ENCODE measurements at regions not wholly inside any gene's neighbourhood (a gene's known extent, or its start where the extent isn't known, plus 50 kb on each side); places are given as distances from the start of the nearest gene placed in this dataset.
A peak's percentile ranks its signal among the peaks of the same experiment; 100 is the strongest.

DNA sequence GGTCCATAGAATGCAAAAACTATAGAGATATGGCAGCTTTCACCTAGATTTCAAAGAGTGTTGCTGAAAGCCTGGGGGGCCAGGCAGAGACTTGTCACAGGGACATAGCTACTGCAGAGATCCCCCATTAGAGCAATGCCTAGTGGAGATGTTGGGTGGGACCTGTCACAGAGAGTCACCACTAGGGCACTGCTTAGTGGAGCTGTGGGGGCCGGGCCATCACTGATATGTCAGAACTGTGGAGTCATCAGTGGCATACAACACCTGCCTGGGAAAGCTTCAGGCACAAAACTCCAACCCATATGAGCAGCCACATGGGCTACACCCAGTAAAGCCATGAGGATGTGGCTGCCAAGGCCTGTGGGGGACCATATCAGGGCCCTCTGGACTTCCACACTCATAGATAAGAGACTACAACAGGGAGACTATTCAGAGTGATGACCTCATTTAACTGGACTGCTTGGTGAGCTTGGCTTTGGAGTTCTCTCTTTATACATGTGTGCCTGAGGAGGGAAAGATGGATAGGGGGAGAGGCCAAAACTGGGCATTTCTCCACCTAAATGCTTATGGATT is 176.3 kb downstream of the ZNF621 start:
- Histone ChIP-seq H3K27ac (no peak overlapping the region), H3K27me3 (no peaks in the 10 kb centered on the region), H3K36me3 (no peaks in the 10 kb centered on the region), H3K4me1 (no peaks in the 10 kb centered on the region), H3K4me3 (no peak overlapping the region), H3K9me3 (no peaks in the 10 kb centered on the region)
- no peak for DNase-seq (ENCODE audit: low spot score in 2 of 2)
- TF ChIP-seq POLR2AphosphoS5 (IDR thresholded peaks at IDR 0.05) (no peak), POLR2A (IDR thresholded peaks at IDR 0.05) (no peak)
- TF ChIP-seq, protein P1, sequence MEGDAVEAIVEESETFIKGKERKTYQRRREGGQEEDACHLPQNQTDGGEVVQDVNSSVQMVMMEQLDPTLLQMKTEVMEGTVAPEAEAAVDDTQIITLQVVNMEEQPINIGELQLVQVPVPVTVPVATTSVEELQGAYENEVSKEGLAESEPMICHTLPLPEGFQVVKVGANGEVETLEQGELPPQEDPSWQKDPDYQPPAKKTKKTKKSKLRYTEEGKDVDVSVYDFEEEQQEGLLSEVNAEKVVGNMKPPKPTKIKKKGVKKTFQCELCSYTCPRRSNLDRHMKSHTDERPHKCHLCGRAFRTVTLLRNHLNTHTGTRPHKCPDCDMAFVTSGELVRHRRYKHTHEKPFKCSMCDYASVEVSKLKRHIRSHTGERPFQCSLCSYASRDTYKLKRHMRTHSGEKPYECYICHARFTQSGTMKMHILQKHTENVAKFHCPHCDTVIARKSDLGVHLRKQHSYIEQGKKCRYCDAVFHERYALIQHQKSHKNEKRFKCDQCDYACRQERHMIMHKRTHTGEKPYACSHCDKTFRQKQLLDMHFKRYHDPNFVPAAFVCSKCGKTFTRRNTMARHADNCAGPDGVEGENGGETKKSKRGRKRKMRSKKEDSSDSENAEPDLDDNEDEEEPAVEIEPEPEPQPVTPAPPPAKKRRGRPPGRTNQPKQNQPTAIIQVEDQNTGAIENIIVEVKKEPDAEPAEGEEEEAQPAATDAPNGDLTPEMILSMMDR (IDR thresholded peaks at IDR 0.05), result no peak
- intact Hi-C loops (cut with DNase I; ENCODE audit: low total_unique reads), result no loop called here

DNA sequence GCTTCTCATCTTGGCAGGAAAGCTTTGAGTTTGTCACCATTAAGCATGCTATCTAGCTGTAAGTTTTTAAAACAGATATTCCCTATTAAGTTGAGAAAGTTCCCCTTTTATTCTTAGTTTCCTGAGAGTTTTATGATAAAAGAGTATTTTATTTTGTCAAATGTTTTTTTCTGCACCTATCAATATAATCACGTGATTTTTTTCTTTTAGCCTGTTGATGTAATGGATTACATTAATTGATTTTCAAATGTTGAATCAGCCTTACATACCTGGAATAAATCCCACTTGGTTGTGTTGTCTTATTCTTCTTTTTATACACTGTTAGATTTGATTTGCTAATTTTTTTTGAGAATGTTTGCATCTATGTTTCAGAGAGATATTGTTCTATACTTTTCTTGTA is 179.5 kb downstream of the ZNF621 start:
- intact Hi-C loops (cut with DNase I; ENCODE audit: low total_unique reads), result no loop called here
- no peaks in the 10 kb centered on the region for H3K27me3 ChIP-seq
- H3K4me1 ChIP-seq, result no peaks in the 10 kb centered on the region
- H3K36me3 ChIP-seq, result no peaks in the 10 kb centered on the region
- H3K9me3 ChIP-seq, result no peaks in the 10 kb centered on the region
- no peak overlapping the region for H3K4me3 ChIP-seq
- no peak overlapping the region for H3K27ac ChIP-seq
- no peak for DNase-seq (ENCODE audit: low spot score in 2 of 2)
- TF ChIP-seq, protein P1 (IDR thresholded peaks at IDR 0.05), result no peak
- TF ChIP-seq POLR2AphosphoS5 (IDR thresholded peaks at IDR 0.05), result no peak
- TF ChIP-seq POLR2A (IDR thresholded peaks at IDR 0.05), result no peak

DNA sequence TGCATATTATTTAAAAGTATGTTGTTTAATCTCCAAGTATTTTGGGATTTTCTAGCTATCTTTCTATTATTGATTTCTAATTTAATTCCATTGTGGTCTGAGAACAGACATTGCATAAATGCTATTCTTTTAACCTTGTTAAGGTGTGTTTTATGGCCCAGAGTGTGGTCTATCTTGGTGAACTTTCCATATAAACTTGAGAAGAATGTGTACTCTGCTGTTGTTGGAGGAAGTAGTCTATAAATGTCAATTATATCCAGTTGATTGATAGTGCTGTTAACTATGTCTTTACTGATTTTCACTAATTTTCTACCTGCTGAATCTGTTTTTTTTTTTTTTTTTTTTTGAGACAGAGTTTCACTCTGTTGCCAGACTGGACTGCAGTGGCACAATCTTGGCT is 180.9 kb downstream of the ZNF621 start:
- Histone ChIP-seq H3K27ac (no peak overlapping the region), H3K4me3 (no peak overlapping the region), H3K36me3 (no peaks in the 10 kb centered on the region), H3K9me3 (no peaks in the 10 kb centered on the region), H3K4me1 (no peaks in the 10 kb centered on the region), H3K27me3 (no peaks in the 10 kb centered on the region)
- intact Hi-C loops (cut with DNase I; ENCODE audit: low total_unique reads), result no loop called here
- no peak for DNase-seq (ENCODE audit: low spot score in 2 of 2)
- TF ChIP-seq, protein P1 (IDR thresholded peaks at IDR 0.05), result no peak
- TF ChIP-seq POLR2AphosphoS5 (IDR thresholded peaks at IDR 0.05), result no peak
- TF ChIP-seq POLR2A (IDR thresholded peaks at IDR 0.05), result no peak

DNA sequence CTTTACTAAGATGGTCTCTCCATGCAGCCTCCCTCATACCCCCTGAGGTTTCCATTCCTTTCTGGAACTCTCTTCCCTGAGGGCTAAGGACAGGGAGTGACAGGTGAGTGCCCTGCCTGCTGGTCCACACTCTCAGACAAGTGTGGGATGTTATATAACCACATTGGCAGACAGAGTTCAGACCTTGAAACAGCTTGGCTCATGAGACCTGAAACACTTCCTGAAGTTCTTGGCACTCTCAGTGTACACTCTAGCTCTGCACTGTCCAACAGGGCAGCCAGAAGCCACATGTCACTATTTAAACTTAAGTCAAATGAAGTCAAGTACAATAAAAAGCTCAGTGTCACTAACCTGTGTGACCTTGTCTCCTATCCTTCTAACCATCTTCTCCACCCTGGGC is 188.5 kb downstream of the ZNF621 start:
- no peaks in the 10 kb centered on the region for H3K9me3 ChIP-seq
- no peak overlapping the region for H3K4me3 ChIP-seq
- H3K27ac ChIP-seq, result peak overlapping the region; percentile 53 to 62
- no peaks in the 10 kb centered on the region for H3K4me1 ChIP-seq
- H3K36me3 ChIP-seq, result no peaks in the 10 kb centered on the region
- intact Hi-C loops (cut with DNase I; ENCODE audit: low total_unique reads), result no loop called here
- TF ChIP-seq, protein P1 (IDR thresholded peaks at IDR 0.05), result no peak
- TF ChIP-seq POLR2A (IDR thresholded peaks at IDR 0.05) (no peak), POLR2AphosphoS5 (IDR thresholded peaks at IDR 0.05) (no peak)
- peak in 1 of 2 donors; percentile 50 for DNase-seq (ENCODE audit: low spot score in 2 of 2)
- H3K27me3 ChIP-seq, result no peaks in the 10 kb centered on the region

DNA sequence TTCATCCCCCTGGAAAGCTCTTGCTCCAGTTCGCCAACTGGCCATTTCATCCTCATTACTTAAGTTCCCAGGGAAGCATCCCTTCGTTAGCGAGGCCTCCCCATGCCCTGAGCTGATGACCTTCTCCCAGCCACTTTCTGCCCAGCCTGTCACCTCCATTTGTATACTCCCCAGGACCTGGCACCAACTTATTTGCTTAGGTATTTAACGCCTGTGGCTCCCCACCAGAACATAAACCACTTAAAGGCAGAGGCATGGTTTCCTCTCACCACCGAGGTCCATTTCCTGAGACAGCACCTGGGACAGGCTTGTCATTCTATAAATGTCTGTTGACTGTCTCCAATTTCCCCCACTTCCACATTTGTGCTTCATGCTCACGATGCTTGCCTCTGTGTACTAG is 189.0 kb downstream of the ZNF621 start:
- Histone ChIP-seq H3K36me3 (no peaks in the 10 kb centered on the region), H3K27ac (peak overlapping the region; percentile 53 to 62), H3K27me3 (no peaks in the 10 kb centered on the region), H3K4me3 (no peak overlapping the region), H3K9me3 (no peaks in the 10 kb centered on the region), H3K4me1 (no peaks in the 10 kb centered on the region)
- no peak for DNase-seq (ENCODE audit: low spot score in 2 of 2)
- intact Hi-C loops (cut with DNase I; ENCODE audit: low total_unique reads), result no loop called here
- no peak for TF ChIP-seq POLR2A (IDR thresholded peaks at IDR 0.05)
- no peak for TF ChIP-seq POLR2AphosphoS5 (IDR thresholded peaks at IDR 0.05)
- TF ChIP-seq, protein P1 (IDR thresholded peaks at IDR 0.05), result no peak

Data from breast epithelium (tissue), 4 donors.